ENCODE measurements at regions not wholly inside any gene's neighbourhood (a gene's known extent, or its start where the extent isn't known, plus 50 kb on each side); places are given as distances from the start of the nearest gene placed in this dataset.

DNA sequence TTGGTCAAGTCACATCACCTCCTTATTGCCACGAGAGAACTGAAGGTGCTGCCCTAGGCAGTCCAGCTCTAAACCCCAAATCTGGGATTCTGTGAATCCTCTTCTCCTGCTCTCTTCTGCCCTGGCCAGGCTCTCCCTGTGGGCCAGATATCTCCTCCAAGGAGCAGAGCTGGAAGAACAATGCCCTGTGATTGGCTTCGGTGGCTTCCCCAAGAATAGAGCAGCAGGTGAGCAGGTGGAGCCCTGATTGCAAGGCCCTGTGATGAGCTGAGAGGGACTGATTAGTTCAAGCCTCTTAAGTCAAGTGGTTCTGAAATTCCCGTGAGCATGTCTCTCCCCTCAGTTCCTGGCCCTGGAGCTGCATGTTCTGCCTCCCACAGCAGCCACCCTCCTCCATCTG lies 175.3 kb upstream of the BRINP1 start:
- H3K27ac Mint-ChIP-seq, result no peak overlapping the region
- H3K4me3 Mint-ChIP-seq, result no peak overlapping the region
- intact Hi-C loops (cut with micrococcal nuclease), result no loop called here
- H3K36me3 Mint-ChIP-seq (ENCODE audit: low read depth), result no peaks in the 10 kb centered on the region
- no peaks in the 10 kb centered on the region for H3K27me3 Mint-ChIP-seq (ENCODE audit: insufficient read depth)
- no peak for DNase-seq (ENCODE audit: low spot score)
- H3K4me1 Mint-ChIP-seq (ENCODE audit: low read depth), result no peaks in the 10 kb centered on the region
- H3K9me3 Mint-ChIP-seq, result no peaks in the 10 kb centered on the region

DNA sequence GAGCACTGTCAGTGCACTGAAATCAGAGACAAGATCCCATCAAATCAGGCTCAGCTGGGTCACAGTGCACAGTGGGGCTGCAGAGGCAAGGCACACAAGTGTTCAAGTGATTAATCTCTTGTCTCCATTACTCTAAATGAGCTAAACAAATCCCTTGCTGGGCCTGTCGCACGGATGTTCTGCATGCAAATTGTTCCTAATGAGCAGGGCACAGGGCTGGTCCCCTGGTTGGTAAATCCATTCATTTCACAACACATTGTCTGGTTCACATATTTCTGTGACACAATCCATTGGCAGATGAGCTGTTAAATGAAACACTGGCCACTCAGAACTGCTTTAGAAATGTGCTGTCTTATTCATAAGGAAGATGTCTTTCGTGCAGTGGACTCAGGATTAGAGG lies 167.9 kb upstream of the BRINP1 start:
- no peak overlapping the region for H3K27ac Mint-ChIP-seq
- H3K27me3 Mint-ChIP-seq (ENCODE audit: insufficient read depth), result no peaks in the 10 kb centered on the region
- no peak for DNase-seq (ENCODE audit: low spot score)
- intact Hi-C loops (cut with micrococcal nuclease), result no loop called here
- H3K36me3 Mint-ChIP-seq (ENCODE audit: low read depth), result no peaks in the 10 kb centered on the region
- no peaks in the 10 kb centered on the region for H3K9me3 Mint-ChIP-seq
- H3K4me1 Mint-ChIP-seq (ENCODE audit: low read depth), result no peaks in the 10 kb centered on the region
- H3K4me3 Mint-ChIP-seq, result no peak overlapping the region

DNA sequence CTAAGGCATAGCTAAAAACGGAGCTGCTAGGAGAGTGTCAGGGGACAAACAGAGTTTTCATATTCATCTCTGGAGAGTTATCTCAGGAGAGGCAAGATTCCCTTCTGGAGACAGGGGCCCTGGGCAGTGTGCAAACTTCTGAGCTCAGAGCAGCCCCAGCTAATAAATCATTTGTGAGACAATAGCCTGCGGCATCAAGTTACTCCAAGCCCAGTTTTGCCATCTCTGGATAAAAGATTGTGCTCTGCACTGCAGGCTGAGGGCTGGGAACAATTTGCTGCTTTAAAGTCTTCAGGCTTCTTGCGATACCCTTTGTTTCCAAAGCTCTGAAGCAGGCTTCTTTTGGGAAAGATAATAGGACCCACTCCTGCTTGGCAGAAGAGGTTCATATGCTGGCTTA lies 164.3 kb upstream of the BRINP1 start:
- Mint-ChIP-seq H3K4me1 (ENCODE audit: low read depth) (no peaks in the 10 kb centered on the region), H3K27ac (no peak overlapping the region), H3K36me3 (ENCODE audit: low read depth) (no peaks in the 10 kb centered on the region), H3K4me3 (no peak overlapping the region), H3K9me3 (no peaks in the 10 kb centered on the region), H3K27me3 (ENCODE audit: insufficient read depth) (no peaks in the 10 kb centered on the region)
- intact Hi-C loops (cut with micrococcal nuclease), result no loop called here
- no peak for DNase-seq (ENCODE audit: low spot score)

DNA sequence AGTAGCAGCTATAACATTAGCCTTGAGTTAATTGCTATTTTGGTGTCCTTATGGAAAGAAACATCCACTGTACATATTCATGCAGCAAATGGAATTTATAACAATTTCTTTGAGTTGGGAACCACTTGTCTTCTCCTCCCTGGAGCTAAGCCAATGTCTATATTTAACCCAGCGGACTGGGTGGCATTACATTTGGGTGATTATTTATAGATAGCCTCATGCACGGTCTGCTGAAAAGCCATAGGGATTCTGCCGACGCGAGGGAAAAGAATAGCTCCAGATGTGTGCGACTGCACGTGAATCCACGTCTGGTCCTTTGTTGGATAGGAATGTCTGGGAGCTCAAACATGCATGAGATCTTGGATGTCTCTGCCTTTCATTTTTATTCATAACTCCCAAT lies 157.5 kb upstream of the BRINP1 start:
- H3K4me3 Mint-ChIP-seq, result no peak overlapping the region
- no peaks in the 10 kb centered on the region for H3K27me3 Mint-ChIP-seq (ENCODE audit: insufficient read depth)

DNA sequence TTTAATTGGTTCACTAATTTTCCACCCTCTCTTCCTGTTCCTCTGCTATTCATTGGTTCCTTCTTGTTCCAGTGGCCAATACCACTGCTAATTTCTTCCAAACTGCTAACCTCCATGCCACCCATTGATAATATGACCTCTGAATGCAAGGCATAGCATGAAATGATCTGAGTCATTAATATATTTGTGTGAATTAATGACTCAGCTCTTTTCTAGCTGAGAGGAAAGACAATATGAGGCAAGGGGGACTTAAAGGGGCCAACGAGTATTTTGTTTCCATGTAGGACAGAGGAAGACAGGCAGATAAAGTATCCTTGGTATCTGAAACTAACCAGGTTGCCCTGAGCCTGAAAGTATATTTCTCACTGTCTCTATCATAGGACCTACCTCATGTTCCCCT lies 154.3 kb upstream of the BRINP1 start:
- Mint-ChIP-seq H3K27ac (no peak overlapping the region), H3K27me3 (ENCODE audit: insufficient read depth) (no peaks in the 10 kb centered on the region), H3K36me3 (ENCODE audit: low read depth) (no peaks in the 10 kb centered on the region), H3K4me3 (no peak overlapping the region), H3K4me1 (ENCODE audit: low read depth) (no peaks in the 10 kb centered on the region), H3K9me3 (no peaks in the 10 kb centered on the region)
- DNase-seq (ENCODE audit: low spot score), result no peak
- intact Hi-C loops (cut with micrococcal nuclease), result no loop called here

More for the DNA sequence above, 157.5 kb upstream of the BRINP1 start:
- H3K27ac Mint-ChIP-seq, result no peak overlapping the region
- no peaks in the 10 kb centered on the region for H3K9me3 Mint-ChIP-seq
- no peaks in the 10 kb centered on the region for H3K36me3 Mint-ChIP-seq (ENCODE audit: low read depth)
- intact Hi-C loops (cut with micrococcal nuclease), result no loop called here
- H3K4me1 Mint-ChIP-seq (ENCODE audit: low read depth), result no peaks in the 10 kb centered on the region
- no peak for DNase-seq (ENCODE audit: low spot score)

DNA sequence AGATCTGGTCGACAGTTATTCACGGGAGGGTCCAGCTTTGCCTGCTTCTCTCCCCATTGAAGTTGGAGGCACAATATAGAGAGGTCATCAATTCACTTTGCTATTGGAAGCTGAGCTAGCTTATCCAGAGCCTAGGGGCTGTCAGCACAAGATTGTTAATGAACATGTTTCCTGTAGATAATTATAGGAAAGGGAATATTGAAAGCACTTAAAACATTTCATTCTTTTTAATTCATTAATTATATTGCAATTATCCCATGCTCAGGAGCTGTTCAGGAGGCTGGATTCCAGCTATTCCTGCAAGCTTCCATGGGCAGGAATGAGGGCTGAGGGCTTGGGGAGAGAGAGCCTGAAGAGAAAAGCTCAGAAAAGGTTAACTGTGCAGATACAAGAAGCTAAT lies 153.1 kb upstream of the BRINP1 start:
- Mint-ChIP-seq H3K27ac (no peak overlapping the region), H3K36me3 (ENCODE audit: low read depth) (no peaks in the 10 kb centered on the region), H3K4me3 (no peak overlapping the region), H3K27me3 (ENCODE audit: insufficient read depth) (no peaks in the 10 kb centered on the region), H3K4me1 (ENCODE audit: low read depth) (no peaks in the 10 kb centered on the region), H3K9me3 (no peaks in the 10 kb centered on the region)
- no peak for DNase-seq (ENCODE audit: low spot score)
- intact Hi-C loops (cut with micrococcal nuclease), result no loop called here

DNA sequence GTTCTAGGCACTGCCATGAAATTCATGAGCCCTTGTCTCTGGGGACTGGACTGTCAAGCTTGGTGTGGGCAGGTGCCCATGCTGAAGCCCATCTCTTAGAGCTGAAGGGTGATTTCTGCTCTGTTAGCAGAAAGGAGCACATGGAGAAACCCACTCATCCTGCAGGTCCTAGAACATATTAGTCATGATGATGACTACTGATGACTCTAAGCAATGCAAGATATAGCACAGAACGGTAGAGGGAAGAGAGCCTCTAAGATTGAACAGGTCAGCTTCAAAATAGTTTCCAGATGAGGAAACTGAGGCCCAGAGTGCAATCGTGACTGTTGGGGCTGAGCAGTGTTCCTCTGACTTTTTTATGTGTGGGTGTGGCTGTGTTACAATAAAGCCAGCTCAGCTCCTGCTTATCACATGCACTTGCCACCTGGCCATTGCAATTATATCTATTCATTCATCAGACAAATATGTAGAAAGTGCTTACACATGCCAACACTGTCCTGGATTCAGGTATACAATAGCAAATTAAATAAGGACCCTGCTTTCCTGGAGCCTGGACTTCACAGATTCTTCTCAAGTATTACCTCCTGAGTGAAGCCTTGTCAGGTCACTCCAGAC lies 140.2 kb upstream of the BRINP1 start:
- H3K9me3 Mint-ChIP-seq, result no peaks in the 10 kb centered on the region
- H3K36me3 Mint-ChIP-seq (ENCODE audit: low read depth), result no peaks in the 10 kb centered on the region
- H3K27ac Mint-ChIP-seq, result no peak overlapping the region
- intact Hi-C loops (cut with micrococcal nuclease), result no loop called here
- no peaks in the 10 kb centered on the region for H3K27me3 Mint-ChIP-seq (ENCODE audit: insufficient read depth)
- no peak for DNase-seq (ENCODE audit: low spot score)
- no peaks in the 10 kb centered on the region for H3K4me1 Mint-ChIP-seq (ENCODE audit: low read depth)
- no peak overlapping the region for H3K4me3 Mint-ChIP-seq

DNA sequence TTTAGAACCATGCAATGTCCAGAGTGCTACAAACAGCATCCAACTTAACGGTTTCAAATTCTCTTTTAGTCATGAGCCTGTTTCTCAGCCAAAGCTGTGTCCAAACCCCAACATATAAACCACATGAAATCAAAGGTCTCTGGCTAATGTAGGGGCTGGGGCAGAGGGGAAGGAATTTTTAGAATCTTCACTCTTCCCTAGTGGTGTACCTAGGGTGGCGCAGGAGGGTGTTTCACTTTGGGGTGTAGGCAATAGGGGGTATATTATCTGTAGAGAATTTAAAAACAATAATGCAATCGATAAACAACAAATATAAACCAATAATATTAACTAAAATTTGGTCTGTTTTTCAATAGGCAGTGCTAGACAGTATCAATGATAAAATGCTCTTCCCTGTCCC lies 132.1 kb upstream of the BRINP1 start:
- no peak for DNase-seq (ENCODE audit: low spot score)
- H3K9me3 Mint-ChIP-seq, result no peaks in the 10 kb centered on the region
- H3K27me3 Mint-ChIP-seq (ENCODE audit: insufficient read depth), result no peaks in the 10 kb centered on the region
- no peaks in the 10 kb centered on the region for H3K4me1 Mint-ChIP-seq (ENCODE audit: low read depth)
- no peak overlapping the region for H3K27ac Mint-ChIP-seq
- no peak overlapping the region for H3K4me3 Mint-ChIP-seq
- intact Hi-C loops (cut with micrococcal nuclease), result no loop called here
- H3K36me3 Mint-ChIP-seq (ENCODE audit: low read depth), result no peaks in the 10 kb centered on the region

DNA sequence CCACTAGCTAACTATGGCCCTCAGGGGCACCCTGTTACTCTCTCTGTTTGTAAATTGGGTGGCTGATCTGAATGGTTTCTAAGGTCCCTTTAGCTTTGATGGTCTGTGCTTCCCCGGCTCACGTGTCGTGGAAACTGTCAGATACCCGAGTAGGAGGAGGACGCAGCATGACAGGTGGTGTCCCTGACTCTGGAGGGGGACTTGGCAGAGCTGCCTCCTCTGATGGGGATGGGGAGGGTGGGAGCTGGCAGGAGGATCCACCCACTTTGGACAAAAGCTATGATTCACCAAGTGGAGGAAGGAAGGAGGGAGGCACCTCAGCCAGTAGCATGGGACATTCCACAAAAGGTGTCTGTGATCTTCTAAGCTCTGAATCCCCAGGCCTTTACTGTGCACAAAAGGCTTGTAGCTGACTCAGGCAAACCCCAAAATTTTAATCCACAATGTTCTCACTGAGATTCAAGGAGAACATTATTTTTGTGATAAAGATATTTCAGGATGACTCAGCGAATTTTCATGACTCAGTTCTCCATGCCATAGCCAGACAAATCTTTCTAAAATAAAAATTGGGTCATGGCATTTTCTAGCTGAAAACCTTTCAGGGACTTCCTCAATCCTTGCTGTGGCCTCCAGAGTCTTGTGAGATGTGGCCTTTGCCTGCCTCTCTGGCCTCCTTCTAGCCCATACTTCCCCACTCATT lies 131.0 kb upstream of the BRINP1 start:
- no peaks in the 10 kb centered on the region for H3K27me3 Mint-ChIP-seq (ENCODE audit: insufficient read depth)
- intact Hi-C loops (cut with micrococcal nuclease), result no loop called here
- no peak for DNase-seq (ENCODE audit: low spot score)
- H3K9me3 Mint-ChIP-seq, result no peaks in the 10 kb centered on the region
- H3K4me1 Mint-ChIP-seq (ENCODE audit: low read depth), result no peaks in the 10 kb centered on the region
- H3K4me3 Mint-ChIP-seq, result no peak overlapping the region
- no peaks in the 10 kb centered on the region for H3K36me3 Mint-ChIP-seq (ENCODE audit: low read depth)
- H3K27ac Mint-ChIP-seq, result no peak overlapping the region

DNA sequence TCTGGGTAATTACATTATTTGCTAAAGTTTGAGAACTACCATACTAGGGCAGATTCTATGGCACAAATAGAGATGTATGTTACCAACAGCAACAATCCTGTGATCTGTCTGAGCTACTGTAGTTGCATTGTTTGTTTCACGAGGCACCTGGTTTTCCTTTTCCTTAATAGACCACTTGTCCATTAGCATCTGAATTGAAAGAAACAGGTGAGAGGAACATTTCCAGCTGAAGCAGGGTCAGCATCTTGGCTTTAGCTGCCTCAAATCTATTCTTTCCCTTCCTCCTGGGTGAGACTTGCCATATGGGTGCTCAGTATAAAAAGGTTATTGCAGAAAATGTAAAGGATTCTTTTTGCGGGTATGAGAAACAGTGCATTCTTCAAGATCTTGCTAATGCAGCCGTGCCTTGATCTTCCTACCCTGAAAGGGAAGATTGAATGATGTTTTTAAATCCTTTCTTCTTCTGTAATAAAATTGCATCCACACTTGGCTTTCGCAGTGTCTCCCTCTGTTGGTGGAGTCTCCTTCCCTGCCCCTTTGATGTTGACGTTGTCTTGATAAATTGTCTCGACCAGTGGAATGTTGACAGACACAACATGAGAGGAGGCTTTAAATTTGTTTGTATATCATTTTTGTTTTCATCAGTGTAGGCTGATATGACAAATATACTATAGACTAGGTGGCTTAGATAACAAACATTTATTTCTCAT lies 118.0 kb upstream of the BRINP1 start:
- no peaks in the 10 kb centered on the region for H3K9me3 Mint-ChIP-seq
- intact Hi-C loops (cut with micrococcal nuclease), result no loop called here
- H3K4me3 Mint-ChIP-seq, result no peak overlapping the region
- H3K4me1 Mint-ChIP-seq (ENCODE audit: low read depth), result no peaks in the 10 kb centered on the region
- peaks cover 1% of the 10 kb centered on the region for H3K27me3 Mint-ChIP-seq (ENCODE audit: insufficient read depth)
- DNase-seq (ENCODE audit: low spot score), result no peak
- H3K27ac Mint-ChIP-seq, result no peak overlapping the region
- no peaks in the 10 kb centered on the region for H3K36me3 Mint-ChIP-seq (ENCODE audit: low read depth)

DNA sequence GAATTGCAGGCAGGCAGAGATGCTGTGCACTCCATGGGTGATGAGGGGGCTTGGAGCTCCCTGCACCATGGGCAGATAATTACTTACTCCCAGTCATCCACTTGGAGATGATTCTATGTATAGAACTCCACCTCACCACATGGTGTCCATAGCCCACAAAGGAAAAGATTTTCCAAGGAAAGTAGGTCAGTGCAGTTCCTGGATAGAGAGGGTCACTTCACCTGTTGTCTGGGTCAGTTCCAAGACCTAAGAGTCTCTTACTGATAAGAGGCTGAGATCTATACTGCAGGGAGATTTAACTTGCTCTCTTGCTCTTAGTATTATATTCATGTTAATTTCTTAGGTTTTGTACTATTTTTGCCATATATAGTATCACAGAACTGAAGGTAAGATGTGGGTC lies 113.9 kb upstream of the BRINP1 start:
- intact Hi-C loops (cut with micrococcal nuclease), result no loop called here
- H3K4me1 Mint-ChIP-seq (ENCODE audit: low read depth), result no peaks in the 10 kb centered on the region
- DNase-seq (ENCODE audit: low spot score), result no peak
- peaks cover 1% of the 10 kb centered on the region for H3K27me3 Mint-ChIP-seq (ENCODE audit: insufficient read depth)
- H3K9me3 Mint-ChIP-seq, result peaks cover 3% of the 10 kb centered on the region
- H3K27ac Mint-ChIP-seq, result no peak overlapping the region
- H3K36me3 Mint-ChIP-seq (ENCODE audit: low read depth), result no peaks in the 10 kb centered on the region
- no peak overlapping the region for H3K4me3 Mint-ChIP-seq

DNA sequence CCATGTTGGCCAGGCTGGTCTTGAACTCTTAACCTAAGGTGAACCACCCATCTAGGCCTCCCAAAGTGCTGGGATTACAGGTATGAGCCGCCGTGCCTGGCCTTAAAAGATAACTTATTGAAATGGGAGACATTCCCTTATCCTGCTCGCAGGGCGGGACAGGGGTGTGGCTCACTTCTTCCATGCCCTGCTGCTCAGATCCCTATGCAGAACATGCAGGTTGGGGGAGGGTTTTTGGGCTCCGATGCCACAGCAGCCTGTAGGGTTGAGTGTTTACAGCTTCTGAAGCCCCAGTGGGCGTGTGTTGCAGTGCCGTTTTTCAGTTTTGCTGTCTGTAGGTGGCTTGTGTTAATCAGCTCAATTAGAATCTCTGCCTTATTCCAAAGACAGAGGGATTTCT lies 108.0 kb upstream of the BRINP1 start:
- Mint-ChIP-seq H3K27me3 (ENCODE audit: insufficient read depth) (no peaks in the 10 kb centered on the region), H3K4me1 (ENCODE audit: low read depth) (no peaks in the 10 kb centered on the region), H3K27ac (no peak overlapping the region), H3K36me3 (ENCODE audit: low read depth) (no peaks in the 10 kb centered on the region), H3K4me3 (no peak overlapping the region), H3K9me3 (peaks cover 6% of the 10 kb centered on the region)
- intact Hi-C loops (cut with micrococcal nuclease), result no loop called here
- DNase-seq (ENCODE audit: low spot score), result no peak

DNA sequence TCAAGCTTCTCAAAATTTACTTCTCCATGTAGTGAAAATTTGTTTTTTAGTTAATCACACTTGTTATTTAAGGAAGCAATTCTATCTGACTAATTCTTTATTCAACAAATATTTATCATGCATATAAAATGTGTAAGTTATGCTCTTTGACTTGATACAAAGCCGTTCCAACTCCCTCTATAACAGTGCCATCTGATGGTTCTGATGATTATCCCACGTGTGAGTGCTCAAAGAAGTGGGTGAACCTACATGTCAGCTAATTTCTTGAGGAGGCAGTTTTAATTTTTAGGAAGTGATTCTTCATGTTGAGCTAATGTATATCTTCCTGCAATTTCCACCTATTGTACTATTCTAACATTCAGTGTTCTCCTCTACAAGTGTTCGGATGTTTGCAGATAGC lies 88.8 kb upstream of the BRINP1 start:
- H3K27ac Mint-ChIP-seq, result no peak overlapping the region

More for the DNA sequence above, 88.8 kb upstream of the BRINP1 start:
- Mint-ChIP-seq H3K27me3 (ENCODE audit: insufficient read depth) (no peaks in the 10 kb centered on the region), H3K4me1 (ENCODE audit: low read depth) (no peaks in the 10 kb centered on the region), H3K4me3 (no peak overlapping the region), H3K9me3 (no peaks in the 10 kb centered on the region), H3K36me3 (ENCODE audit: low read depth) (no peaks in the 10 kb centered on the region)
- intact Hi-C loops (cut with micrococcal nuclease), result no loop called here
- no peak for DNase-seq (ENCODE audit: low spot score)
